HG03095 (cell line): ENCODE measurements at regions not wholly inside any gene's neighbourhood (a gene's known extent, or its start where the extent isn't known, plus 50 kb on each side); places are given as distances from the start of the nearest gene placed in this dataset.
"Not testable (repeated sequence)": the region's sequence is repeated elsewhere in the genome, so short reads cannot be mapped to it uniquely, and the experiment has no call there.

Experiments
- ATAC-seq: cut with Tn5 transposase; IDR thresholded peaks from one replicate; pipeline ENCODE4 v1.9.1; 2021; ENCODE audit warnings: moderate library complexity; ENCODE audit not compliant: unreplicated experiment

DNA sequence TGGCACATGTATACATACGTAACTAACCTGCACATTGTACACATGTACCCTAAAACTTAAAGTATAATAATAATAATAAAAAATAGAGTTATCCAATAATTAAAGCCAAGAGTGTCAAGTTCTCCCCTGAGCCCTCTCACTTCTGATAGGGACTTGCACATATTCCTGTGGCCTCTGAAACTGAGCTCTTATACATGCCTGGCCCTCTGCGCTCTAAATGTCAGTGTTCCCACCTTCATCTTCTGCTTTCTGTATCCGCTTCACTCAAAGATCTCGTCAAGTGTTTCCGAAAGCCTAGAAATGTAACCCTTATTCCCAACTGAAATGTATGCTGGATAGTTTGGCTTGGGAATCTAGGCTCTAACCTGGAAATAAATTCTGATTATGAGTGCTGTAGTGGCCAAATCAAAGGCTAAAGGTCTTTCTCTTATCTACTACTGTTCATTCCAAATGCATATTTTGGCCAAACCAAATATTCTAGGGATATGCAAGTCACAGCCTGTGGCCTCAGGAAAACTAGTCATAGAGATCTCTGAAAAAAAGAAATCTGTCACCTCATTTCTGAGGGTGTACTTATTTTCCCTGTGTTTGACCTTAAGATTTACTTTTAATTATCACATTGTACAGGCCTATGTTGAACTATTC is 99.5 kb upstream of the LYPLAL1 start:
- ATAC-seq, result no peak

DNA sequence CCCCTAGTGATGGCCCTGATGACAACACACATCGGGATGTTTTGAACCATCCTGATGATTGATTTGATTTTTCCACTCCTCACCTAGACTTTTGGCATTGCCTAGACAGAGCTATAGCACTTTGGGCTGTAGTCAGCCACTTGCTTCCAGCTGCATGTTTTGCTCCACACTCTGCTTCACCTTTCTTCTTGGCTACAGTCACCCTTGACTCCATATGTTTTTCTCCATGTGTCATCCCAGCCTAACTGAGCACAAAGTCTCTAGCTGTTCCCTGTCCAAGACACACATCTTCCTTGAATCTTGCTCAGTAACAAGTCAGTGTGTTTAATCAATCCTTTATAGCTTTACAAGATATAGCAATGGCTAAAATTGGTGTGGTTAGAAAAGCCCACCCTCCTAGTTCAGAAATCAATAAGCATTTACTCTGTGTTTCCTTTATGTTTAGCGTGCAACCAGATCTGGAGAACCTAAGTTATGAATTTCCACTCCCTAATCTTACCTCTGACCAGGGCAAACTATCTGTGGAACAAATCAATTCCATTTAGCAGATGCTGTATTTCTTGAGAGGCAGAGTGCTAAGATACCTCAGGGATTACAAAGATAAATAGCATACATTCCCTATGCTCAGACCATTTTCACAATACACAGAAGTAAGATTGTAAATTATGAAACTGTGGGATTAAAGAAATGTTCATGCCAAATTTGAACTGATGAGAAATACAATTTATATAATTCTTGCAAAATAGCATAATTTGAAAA is 98.4 kb upstream of the LYPLAL1 start:
- ATAC-seq, result no peak

DNA sequence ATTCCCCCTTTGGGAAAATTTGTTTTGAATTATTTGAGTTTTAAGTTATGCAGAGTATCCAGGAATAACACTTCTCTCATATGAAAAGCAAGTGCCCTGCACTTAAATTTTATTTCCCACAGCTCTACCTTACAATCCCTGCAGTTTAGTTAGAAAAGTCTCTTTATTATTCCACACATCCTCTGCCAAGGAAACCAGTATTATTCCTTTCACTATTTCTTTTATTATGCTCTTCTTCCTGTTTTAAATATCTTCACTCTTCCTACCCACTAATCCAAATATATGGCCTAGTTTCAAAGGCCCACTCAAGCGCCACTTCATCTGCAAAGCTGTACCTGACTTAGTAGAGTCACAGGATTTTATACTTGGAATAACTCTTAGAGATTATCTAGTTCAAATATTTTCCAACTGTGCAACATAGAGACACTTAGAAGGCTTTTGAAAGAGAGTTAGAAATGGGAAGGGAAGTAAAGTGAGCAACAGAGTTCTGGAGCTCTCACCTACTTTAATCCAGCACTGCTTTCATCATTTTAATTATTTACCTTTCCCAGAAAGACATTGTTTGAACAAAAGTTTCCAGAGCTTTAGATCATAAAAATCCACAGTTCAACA is 97.2 kb upstream of the LYPLAL1 start:
- ATAC-seq, result no peak

DNA sequence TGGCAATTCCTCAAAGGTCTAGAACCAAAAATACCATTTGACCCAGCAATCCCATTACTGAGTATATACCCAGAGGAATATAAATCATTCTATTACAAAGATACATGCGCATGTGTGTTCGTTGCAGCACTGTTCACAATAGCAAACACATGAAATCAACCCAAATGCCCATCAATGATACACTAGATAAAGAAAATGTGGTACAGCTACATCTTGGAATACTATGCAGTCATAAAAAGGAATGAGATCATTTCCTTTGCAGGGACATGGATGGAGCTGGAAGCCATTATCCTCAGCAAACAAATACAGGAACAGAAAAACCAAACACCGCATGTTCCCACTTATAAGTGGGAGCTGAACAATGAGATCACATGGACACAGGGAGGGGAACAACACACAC is 95.9 kb upstream of the LYPLAL1 start:
- ATAC-seq, result not testable (repeated sequence)

DNA sequence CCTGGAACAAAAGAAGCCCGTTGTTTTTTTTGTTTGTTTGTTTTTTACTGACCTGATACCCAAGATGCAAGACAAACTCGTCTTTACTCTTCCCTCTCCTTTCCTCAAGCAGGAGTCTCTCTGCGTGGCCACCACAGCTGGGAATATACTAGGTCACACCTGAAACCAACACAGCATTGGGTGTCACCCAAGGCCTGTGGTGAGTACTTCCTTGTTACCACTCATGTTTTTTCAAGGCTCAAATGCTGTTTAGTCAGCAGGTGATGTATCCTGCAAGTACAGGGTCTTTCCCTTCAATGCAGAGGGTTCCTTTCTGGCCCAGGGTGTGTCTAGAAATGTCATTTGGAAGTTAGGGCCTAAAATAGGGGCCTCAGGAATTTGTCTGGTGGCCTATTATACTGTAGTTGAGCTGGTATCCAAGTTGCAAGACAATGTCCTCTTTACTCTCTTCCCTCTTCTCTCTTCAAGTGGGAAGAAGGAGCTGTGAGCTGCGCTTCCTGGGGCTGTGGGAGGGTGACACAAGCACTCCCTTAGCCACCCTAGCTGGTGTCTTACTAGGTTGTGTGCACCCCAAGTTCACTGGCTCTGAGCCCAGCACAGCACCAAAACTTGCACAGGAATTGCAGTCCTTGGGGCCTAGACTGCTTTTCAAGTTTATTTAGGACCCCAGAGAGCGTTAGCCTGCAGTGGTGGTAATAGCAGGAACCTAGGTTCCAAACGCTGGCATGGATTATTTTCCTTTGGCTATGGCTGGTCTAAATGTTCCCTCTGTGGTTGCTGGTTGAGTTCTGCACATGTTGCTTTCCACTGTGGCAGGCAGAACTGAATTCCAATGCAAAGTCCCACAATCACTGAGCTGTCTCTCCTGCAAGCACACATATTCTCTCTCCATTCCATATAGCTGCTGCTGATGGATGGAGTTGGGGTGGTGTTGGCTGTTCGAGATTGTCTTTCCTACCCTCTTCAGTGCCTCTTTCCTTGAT is 91.4 kb upstream of the LYPLAL1 start:
- peak; percentile 71 for ATAC-seq

DNA sequence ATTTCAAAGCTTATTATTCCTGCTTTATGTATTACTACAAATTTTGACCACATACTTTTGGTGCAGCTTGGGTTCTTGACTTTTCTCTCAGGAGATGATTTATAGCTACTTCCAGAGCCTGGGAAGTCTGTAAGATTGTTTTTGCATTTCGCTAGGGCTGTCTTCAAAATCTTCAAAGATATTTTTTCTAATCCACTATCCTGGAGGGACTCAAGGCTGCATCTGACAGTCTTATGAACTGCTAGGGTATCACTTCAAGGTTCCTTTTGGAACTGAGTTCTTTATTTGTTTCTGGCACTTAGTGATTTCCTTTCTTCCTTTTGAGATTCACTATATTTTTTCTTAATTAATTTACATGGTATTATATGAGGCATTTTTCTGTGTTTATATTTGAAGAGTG is 90.0 kb upstream of the LYPLAL1 start:
- ATAC-seq, result no peak

DNA sequence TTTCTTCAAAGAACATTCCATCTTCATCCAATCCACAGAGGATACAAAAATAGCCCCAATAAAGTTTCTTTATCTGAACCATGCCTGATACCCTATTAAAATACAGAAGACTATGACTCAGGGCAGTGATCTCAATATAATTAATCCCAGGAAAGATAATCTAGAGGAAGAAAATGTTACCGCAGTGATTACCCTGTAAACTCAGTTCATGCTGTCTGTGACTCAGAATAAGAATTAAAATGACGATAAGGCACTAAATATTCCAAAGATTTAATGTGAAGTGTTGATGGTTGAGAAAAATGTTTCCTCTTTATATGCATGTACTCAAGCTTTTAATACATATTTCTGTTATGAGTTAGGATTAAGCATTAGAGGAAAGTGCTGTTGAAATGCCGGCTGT is 88.6 kb upstream of the LYPLAL1 start:
- no peak for ATAC-seq

DNA sequence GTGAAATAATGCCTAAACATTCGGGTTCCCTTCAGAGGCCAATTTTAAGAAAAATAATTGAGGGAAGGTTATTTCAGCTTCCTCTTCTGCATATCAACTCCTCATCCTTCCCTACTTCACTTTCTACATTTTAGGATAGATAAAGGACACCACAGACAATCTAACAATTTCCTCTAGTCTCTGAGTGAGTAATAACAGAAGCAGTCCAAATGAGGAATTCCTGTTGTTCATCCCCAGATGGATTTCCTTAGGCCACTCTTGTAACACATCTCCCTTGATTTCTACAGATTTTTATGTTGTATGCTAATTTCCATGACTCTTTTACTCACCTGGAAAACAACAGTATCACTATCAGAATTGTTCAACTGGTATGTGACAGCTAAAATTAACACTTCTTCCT is 87.7 kb upstream of the LYPLAL1 start:
- no peak for ATAC-seq

DNA sequence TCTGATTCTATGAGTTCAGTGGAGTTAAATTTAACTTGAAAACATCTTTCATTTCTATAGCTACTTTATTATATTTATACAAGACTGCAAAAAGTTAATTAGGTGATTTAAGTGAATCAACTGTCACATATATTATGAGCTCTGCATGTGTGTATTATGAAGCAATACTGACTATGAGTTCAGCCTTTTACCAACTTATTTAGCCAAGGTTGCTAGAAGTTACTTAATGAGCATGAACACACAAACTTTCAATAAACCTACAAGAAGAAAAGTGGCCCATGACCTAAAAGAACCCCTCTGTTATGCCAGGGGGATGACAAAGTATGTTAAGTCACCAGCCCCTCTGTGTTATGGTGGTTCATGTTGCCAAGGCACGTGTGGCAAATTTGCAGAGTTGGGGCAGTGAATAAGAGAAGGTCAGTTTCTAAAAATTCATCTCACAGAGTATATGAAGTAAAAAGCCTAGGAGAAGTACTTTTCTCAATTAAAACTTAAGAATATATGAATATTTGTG is 86.7 kb upstream of the LYPLAL1 start:
- no peak for ATAC-seq

DNA sequence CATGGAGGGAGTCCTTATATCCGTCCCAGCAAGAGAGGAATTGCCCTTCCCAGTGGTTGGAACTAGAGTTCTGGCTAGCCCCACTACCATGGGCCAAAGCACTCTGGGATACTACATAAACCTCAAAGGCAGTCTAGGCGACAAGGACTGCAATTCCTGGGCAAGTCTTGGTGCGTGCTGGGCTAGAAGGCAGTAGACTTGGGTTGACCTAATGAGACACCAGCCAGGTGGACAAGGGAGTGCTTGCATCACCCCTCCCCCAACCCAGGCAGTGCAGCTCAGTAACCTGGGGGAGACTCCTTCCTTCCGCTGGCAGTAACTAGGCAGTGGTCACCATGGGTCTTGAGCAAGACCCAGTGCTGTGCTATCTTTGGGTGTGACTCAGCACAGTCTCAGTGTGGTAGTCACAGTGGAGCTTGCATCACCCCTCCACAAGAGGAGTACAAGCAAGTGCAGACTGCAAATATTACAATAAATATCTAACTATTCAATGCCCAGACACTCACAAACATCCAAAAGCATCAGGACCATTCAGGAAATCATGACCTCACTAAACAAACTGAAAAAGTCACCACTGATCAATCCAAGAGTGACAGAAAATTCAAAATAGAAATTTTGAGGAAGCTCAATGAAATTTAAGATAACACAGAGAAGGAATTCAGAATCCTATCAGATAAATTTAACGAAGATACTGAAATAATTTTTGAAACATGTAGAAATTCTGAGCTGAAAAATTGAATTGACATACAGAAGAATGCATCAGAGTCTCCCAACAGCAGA is 84.7 kb upstream of the LYPLAL1 start:
- peak; percentile 79 for ATAC-seq

DNA sequence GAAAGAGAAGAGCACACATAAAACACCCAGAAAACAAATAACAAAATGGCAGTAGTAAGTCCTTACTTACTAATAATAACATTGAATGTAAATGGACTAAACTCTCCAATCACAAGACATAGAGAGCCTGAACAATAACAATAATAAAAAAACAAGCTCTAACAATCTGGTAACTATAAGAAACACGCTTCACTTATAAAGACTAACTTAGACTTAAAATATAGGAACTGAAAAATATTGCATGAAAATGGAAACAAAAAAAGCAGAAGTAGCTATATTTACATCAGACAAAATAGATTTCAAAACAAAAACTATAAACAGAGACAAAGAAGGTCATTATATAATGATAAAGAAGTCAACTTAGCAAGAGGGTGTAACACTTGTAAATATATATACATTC is 83.1 kb upstream of the LYPLAL1 start:
- peak; percentile 68 for ATAC-seq

DNA sequence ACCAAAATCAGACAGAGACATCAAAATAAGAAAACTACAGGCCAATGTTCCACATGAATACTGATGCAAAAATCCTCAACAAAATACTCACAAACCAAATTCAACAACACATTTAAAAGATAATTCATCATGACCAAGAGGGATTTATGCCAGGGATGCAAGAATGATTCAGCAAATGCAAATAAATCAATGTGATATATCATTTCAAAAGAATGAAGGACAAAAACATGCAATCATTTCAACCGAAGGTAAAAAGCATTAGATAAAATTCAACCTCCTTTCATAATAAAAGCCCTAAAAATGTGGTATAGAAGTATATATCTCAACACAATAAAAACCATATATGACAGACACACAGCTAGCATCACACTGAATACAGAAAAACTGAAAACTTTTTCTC is 81.5 kb upstream of the LYPLAL1 start:
- no peak for ATAC-seq

DNA sequence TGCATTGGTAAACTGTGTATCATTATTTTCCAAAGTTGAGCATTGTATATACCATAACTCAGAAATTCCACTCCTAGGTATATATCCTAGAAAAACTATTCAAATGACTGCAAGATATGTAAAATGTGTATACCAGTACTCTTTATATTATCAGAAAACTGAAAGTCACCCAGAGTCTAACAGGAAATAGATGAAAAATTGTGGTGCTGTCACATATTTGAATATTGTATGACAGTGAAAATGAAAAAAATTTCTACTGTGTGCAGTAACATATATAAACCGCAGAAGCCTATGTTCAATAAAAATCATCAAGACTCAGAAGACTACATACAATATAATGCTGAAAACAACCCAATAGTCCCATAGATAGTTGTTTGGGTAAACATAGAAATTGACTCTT is 74.4 kb upstream of the LYPLAL1 start:
- peak; percentile 75 for ATAC-seq

DNA sequence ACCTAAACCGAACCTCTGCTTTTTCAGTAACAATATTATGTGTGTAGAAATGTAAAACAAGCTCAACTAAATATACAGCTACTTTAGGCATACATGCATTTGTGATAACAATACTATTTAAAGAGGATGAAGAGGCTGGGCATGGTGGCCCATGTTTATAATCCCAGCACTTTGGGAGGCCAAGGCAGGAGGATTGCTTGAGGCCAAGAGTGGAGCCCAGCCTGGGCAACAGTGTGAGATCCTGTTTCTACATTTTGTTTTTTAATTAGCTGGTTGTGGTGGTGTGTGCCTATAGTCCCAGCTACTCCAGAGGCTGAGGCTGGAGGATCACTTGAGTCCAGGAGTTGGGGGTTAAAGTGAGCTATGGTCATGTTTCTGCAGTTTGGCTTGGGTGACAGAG is 73.6 kb upstream of the LYPLAL1 start:
- ATAC-seq, result no peak

DNA sequence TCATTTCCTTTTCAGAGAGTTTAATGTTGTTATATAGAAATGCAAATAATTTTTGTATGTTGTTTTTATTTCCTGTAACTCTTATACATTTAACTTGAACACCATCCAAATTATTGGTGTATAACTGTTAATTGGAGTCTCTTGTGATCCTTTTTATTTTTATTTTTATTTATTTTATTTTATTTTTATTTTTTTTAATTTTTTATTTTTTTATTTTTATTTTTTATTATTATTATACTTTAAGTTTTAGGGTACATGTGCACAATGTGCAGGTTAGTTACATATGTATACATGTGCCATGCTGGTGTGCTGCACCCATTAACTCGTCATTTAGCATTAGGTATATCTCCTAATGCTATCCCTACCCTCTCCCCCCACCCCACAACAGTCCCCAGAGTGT is 71.2 kb upstream of the LYPLAL1 start:
- ATAC-seq, result not testable (repeated sequence)

DNA sequence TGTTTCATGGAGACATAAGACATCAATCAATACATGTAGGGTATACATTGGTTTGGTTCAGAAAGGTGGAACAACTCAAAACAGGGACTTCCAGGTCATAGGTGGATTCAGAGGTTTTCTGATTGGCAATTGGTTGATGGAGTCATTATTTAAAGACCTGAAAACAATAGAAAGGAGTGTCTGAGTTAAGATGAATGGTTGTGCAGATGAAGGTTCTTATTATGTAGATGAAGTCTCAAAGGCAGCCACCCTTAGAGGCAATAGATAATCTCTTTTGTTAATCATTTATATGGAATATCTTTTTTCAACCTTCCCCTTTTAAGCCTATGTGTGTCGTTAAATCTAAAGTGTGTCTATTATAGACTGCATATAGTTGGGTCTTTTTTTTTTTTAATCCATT is 67.8 kb upstream of the LYPLAL1 start:
- no peak for ATAC-seq

DNA sequence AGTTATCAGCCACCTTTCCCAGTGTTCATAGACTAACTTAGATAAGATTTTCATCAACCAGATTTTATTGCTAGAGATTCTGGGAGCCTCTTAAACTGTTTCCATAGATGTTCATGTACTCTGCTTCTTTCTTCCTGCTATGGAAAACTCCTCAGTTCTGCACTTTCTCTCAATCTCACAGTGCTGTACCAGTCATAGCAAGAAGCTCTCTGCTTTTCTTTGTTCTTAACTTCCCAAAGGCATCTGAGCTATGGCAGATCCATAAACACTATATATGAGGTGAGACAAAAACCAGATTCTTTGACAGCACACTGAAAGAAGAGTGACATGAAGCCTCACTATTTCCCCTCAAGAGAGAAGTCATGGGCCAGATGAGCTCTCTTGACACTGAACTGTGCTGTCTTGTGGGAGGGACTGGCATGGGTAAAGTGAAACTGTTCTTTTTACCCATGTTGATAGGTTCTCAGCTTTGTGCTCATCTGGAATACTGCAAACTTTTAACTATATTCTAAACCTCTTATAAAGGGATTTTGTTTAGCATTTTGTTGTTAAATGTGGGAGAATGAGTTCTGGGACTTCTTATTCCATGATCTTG is 64.2 kb upstream of the LYPLAL1 start:
- no peak for ATAC-seq

DNA sequence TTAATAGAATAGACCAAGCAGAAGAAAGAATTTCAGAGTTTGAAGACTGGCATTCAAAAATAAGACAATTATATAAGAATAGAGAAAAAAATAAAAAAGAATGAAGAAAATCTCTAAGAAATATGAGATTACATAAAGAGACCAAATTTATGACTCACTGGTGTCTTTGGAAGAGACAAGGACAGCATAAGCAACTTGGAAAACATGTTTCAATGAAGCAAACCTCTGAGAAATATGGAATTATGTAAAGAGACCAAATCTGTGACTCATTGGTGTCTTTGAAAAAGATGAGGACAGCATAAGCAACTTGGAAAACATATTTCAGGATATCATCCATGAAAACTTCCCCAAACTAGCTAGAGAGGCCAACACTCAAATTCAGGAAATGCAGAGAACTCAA is 60.4 kb upstream of the LYPLAL1 start:
- no peak for ATAC-seq

DNA sequence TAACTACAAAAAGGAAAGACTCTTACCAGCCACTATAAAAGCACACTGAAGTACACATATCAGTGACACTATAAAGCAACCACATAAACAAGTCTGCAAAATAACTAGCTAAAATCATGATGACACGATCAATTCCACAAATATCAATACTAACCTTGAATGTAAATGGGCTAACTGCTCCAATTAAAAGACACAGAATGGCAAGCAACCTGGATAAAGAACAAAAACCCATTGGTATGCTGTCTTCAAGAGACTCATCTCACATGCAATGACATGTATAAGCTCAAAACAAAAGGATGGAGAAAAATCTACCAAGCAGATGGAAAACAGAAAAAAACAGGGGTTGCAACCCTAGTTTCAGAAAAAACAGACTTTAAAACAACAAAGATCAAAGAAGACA is 59.7 kb upstream of the LYPLAL1 start:
- no peak for ATAC-seq

DNA sequence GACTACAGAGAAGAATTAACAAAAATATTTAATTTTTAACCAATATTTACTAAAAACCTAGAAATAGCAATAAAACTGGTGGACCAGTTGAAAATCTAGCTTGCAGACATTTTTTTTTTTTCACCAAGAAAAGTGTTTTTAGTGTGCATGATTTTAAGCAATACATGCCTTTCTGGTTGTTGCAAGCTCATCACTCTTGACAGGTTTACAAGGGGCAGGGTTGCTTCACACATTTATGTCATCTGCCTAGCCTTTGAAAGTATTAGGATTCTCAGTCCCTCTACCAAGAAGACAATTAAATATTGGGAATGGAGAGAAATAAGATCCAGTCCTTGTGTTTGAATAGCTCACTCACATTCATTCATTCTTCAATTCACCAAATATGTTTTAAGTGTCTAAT is 53.8 kb upstream of the LYPLAL1 start:
- ATAC-seq, result no peak
